WTC11 (cell line): ENCODE measurements at regions not wholly inside any gene's neighbourhood (a gene's known extent, or its start where the extent isn't known, plus 50 kb on each side); places are given as distances from the start of the nearest gene placed in this dataset.

ENCODE experiments used
- ATAC-seq: fragments of 200-7000 bp; cut with Tn5 transposase; 2 replicates; pipeline ENCODE4 v1.10.0; 2021; ENCODE audit warnings: mild to moderate bottlenecking, moderate library complexity
- CTCF ChIA-PET: fragments of 300-600 bp; sonication (Branson Sonifier 250); formaldehyde crosslinking; loops from one replicate; lab custom pipeline; 2021; ENCODE audit warnings: antibody characterized with exemption; lab: Charles Lee
- POLR2A ChIA-PET: fragments of 350-600 bp; sonication (Branson Sonifier 250); formaldehyde crosslinking; loops from one replicate; lab custom pipeline; 2021; ENCODE audit warnings: antibody characterized with exemption; lab: Charles Lee
- DNase-seq: peaks from one replicate; pipeline ENCODE4 v3.0.0; 2021; ENCODE audit warnings: low spot score
- H3K27ac Mint-ChIP-seq: 2 replicates; pipeline ENCODE4 v1.8.0; 2021; ENCODE audit warnings: mixed read lengths
- H3K27me3 Mint-ChIP-seq: 2 replicates; pipeline ENCODE4 v1.8.0; 2021; ENCODE audit warnings: low read depth, mild to moderate bottlenecking, moderate library complexity, mixed read lengths
- H3K36me3 Mint-ChIP-seq: 2 replicates; pipeline ENCODE4 v1.8.0; 2021; ENCODE audit warnings: mixed read lengths
- H3K4me1 Mint-ChIP-seq: 2 replicates; pipeline ENCODE4 v1.8.0; 2022; ENCODE audit warnings: mixed read lengths
- H3K4me3 Mint-ChIP-seq: 2 replicates; pipeline ENCODE4 v1.8.0; 2021; ENCODE audit warnings: mild to moderate bottlenecking, moderate library complexity, mixed read lengths
- H3K9me3 Mint-ChIP-seq: 2 replicates; pipeline ENCODE4 v1.8.0; 2021; ENCODE audit warnings: mixed read lengths
- ATF1 ChIP-seq: sonication (generic); formaldehyde crosslinking; IDR thresholded peaks from 2 replicates; pipeline ENCODE4 v1.8.1; 2023; ENCODE audit warnings: mild to moderate bottlenecking, moderate library complexity, missing genetic modification reagents
- CBFB ChIP-seq: sonication (generic); formaldehyde crosslinking; IDR thresholded peaks from 2 replicates; pipeline ENCODE4 v1.8.1; 2022; ENCODE audit warnings: mild to moderate bottlenecking, low read depth, missing genetic modification reagents
- FOXP4 ChIP-seq: sonication (generic); formaldehyde crosslinking; IDR thresholded peaks from 2 replicates; pipeline ENCODE4 v1.8.0; 2022; ENCODE audit warnings: mild to moderate bottlenecking, missing genetic modification reagents
- GTF2I ChIP-seq: fragments of 250-450 bp; sonication (Bioruptor Pico); conservative IDR thresholded peaks from 2 replicates; pipeline ENCODE4 v1.4.0; 2021; ENCODE audit warnings: mild to moderate bottlenecking
- KAT7 ChIP-seq: sonication (generic); formaldehyde crosslinking; IDR thresholded peaks from 2 replicates; pipeline ENCODE4 v1.8.1; 2023; ENCODE audit warnings: missing genetic modification reagents, mild to moderate bottlenecking, borderline replicate concordance
- MLX ChIP-seq: sonication (generic); formaldehyde crosslinking; IDR thresholded peaks from 2 replicates; pipeline ENCODE4 v1.8.1; 2023; ENCODE audit warnings: mild to moderate bottlenecking, missing genetic modification reagents, moderate library complexity
- MXD4 ChIP-seq: fragments of 250-450 bp; sonication (Bioruptor Pico); IDR thresholded peaks from 2 replicates; pipeline ENCODE4 v1.8.0; 2021; ENCODE audit warnings: mild to moderate bottlenecking, moderate library complexity, borderline replicate concordance
- NFYB ChIP-seq: sonication (generic); formaldehyde crosslinking; conservative IDR thresholded peaks from 2 replicates; pipeline ENCODE4 v1.8.0; 2022; ENCODE audit warnings: low read depth, missing genetic modification reagents
- PRRX2 ChIP-seq: fragments of 250-450 bp; sonication (Bioruptor Pico); IDR thresholded peaks from 2 replicates; pipeline ENCODE4 v1.8.0; 2021; ENCODE audit warnings: mild to moderate bottlenecking
- STAT6 ChIP-seq: sonication (generic); formaldehyde crosslinking; conservative IDR thresholded peaks from 2 replicates; pipeline ENCODE4 v1.8.1; 2023; ENCODE audit warnings: mild to moderate bottlenecking, low read depth, missing genetic modification reagents, moderate library complexity
- USF1 ChIP-seq: sonication (generic); formaldehyde crosslinking; IDR thresholded peaks from 2 replicates; pipeline ENCODE4 v1.8.0; 2022; ENCODE audit warnings: mild to moderate bottlenecking, missing genetic modification reagents
- ZNF138 ChIP-seq: sonication (generic); formaldehyde crosslinking; conservative IDR thresholded peaks from 2 replicates; pipeline ENCODE4 v1.8.1; 2022; ENCODE audit warnings: mild to moderate bottlenecking, moderate library complexity, missing genetic modification reagents
- ZNF317 ChIP-seq: sonication (generic); formaldehyde crosslinking; IDR thresholded peaks from 2 replicates; pipeline ENCODE4 v1.8.1; 2023; ENCODE audit warnings: low read depth, mild to moderate bottlenecking, moderate library complexity, missing genetic modification reagents, borderline replicate concordance
- ZNF423 ChIP-seq: fragments of 250-450 bp; sonication (Bioruptor Pico); IDR thresholded peaks from 2 replicates; pipeline ENCODE4 v2.1.2; 2022; ENCODE audit warnings: mild to moderate bottlenecking, moderate library complexity
- TF ChIP-seq, protein P1 (sequence below): sonication (generic); formaldehyde crosslinking; IDR thresholded peaks from 2 replicates; pipeline ENCODE4 v1.8.1; 2023; ENCODE audit warnings: mild to moderate bottlenecking, moderate library complexity, missing genetic modification reagents

- POLR2A ChIA-PET, result no interaction called here
- no peaks in the 10 kb centered on the region for H3K36me3 Mint-ChIP-seq
- TF ChIP-seq, protein P1, sequence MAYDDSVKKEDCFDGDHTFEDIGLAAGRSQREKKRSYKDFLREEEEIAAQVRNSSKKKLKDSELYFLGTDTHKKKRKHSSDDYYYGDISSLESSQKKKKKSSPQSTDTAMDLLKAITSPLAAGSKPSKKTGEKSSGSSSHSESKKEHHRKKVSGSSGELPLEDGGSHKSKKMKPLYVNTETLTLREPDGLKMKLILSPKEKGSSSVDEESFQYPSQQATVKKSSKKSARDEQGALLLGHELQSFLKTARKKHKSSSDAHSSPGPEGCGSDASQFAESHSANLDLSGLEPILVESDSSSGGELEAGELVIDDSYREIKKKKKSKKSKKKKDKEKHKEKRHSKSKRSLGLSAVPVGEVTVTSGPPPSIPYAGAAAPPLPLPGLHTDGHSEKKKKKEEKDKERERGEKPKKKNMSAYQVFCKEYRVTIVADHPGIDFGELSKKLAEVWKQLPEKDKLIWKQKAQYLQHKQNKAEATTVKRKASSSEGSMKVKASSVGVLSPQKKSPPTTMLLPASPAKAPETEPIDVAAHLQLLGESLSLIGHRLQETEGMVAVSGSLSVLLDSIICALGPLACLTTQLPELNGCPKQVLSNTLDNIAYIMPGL, result no peak
- TF ChIP-seq PRRX2 (CRISPR knock-in tag) (no peak), MXD4 (CRISPR knock-in tag) (no peak), GTF2I (no peak), ZNF138 (no peak), ZNF317 (CRISPR knock-in tag) (no peak), STAT6 (CRISPR knock-in tag) (no peak), MLX (CRISPR knock-in tag) (no peak), ATF1 (CRISPR knock-in tag) (no peak), CBFB (CRISPR knock-in tag) (no peak)
These were observed 101.3 kb upstream of the NPFFR2 start for GRCh38 chr4:71930459-71930858.

GRCh38 chr4:71932941-71933340 is 98.9 kb upstream of the NPFFR2 start:
- no peaks in the 10 kb centered on the region for H3K27me3 Mint-ChIP-seq
- no peaks in the 10 kb centered on the region for H3K36me3 Mint-ChIP-seq
- POLR2A ChIA-PET, result no interaction called here
- 0 out of 2 replicates have a peak, but pooled peaks cover 4% of the 10 kb centered on the region for H3K9me3 Mint-ChIP-seq
- ATAC-seq (no peak), DNase-seq (no peak)
- H3K4me1 Mint-ChIP-seq, result no peaks in the 10 kb centered on the region
- H3K4me3 Mint-ChIP-seq, result no peak overlapping the region
- TF ChIP-seq KAT7 (CRISPR knock-in tag) (no peak), USF1 (no peak), ZNF423 (CRISPR knock-in tag) (no peak)
- TF ChIP-seq, all 79 proteins: peak for 0
- CTCF ChIA-PET, result no interaction called here
- no peak overlapping the region for H3K27ac Mint-ChIP-seq

More at GRCh38 chr4:71930459-71930858, 101.3 kb upstream of the NPFFR2 start:
- no peak overlapping the region for H3K4me3 Mint-ChIP-seq
- no peak for DNase-seq
- H3K27me3 Mint-ChIP-seq, result no peaks in the 10 kb centered on the region
- CTCF ChIA-PET, result interaction anchor here (0.5 kb wide), 1 partner anchor 412 kb away, joined by 3 read pairs; no protein-coding TSS in a partner anchor
- no peak for ATAC-seq
- H3K9me3 Mint-ChIP-seq, result 0 out of 2 replicates have a peak, but pooled peaks cover 5% of the 10 kb centered on the region
- H3K4me1 Mint-ChIP-seq, result no peaks in the 10 kb centered on the region
- no peak overlapping the region for H3K27ac Mint-ChIP-seq

DNA sequence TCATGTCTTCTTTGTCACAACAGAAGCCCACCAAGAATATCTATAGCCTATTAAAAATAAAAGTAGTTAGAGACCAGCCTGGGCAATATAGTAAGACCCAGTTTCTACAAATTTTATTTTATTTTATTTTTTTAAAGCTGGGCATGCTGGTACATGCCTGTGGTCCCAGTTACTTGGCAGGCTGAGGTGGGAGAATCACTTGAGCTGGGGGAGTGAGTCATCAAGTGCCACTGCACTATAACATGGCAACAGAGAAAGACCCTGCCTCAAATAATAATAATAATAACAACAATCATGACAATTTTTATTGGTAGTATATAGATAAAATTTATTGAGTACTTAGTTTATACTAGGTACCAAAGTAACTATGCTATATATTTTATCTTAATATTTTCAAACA is 93.0 kb upstream of the NPFFR2 start:
- Mint-ChIP-seq H3K9me3 (peaks cover 12% of the 10 kb centered on the region), H3K4me3 (no peak overlapping the region), H3K27me3 (no peaks in the 10 kb centered on the region), H3K4me1 (peaks cover 11% of the 10 kb centered on the region), H3K27ac (no peak overlapping the region), H3K36me3 (peaks cover 12% of the 10 kb centered on the region)
- ChIA-PET POLR2A (no interaction called here), CTCF (interaction anchor here (1.0 to 1.1 kb wide), 2 partner anchors 166 to 173 kb away, joined by 3 to 4 read pairs; no protein-coding TSS in a partner anchor)
- ATAC-seq, result no peak
- TF ChIP-seq NFYB (CRISPR knock-in tag) (no peak), FOXP4 (no peak)
- DNase-seq, result no peak
